Tibial nerve (tissue), 3 donors: ENCODE measurements at regions not wholly inside any gene's neighbourhood (a gene's known extent, or its start where the extent isn't known, plus 50 kb on each side); places are given as distances from the start of the nearest gene placed in this dataset.

Experiments
- POLR2A ChIP-seq, 2 donors: fragments of 450-650 bp; IDR thresholded peaks; one replicate each; pipeline ENCODE4 v1.6.1; 2017; ENCODE audit warnings: antibody characterized with exemption in 2 of 2, mild to moderate bottlenecking in 2 of 2, moderate library complexity in 2 of 2
- TF ChIP-seq, protein P1 (sequence below), 5 experiments: fragments of 200-600 bp in 3 of 5; fragments of 450-650 bp in 2 of 5; sonication (generic) in 3 of 5; IDR thresholded peaks; one replicate each; pipeline ENCODE4 v1.5.1; 2016 to 2019; ENCODE audit warnings: antibody characterized with exemption in 5 of 5, mild to moderate bottlenecking in 3 of 5, moderate library complexity in 2 of 5

DNA sequence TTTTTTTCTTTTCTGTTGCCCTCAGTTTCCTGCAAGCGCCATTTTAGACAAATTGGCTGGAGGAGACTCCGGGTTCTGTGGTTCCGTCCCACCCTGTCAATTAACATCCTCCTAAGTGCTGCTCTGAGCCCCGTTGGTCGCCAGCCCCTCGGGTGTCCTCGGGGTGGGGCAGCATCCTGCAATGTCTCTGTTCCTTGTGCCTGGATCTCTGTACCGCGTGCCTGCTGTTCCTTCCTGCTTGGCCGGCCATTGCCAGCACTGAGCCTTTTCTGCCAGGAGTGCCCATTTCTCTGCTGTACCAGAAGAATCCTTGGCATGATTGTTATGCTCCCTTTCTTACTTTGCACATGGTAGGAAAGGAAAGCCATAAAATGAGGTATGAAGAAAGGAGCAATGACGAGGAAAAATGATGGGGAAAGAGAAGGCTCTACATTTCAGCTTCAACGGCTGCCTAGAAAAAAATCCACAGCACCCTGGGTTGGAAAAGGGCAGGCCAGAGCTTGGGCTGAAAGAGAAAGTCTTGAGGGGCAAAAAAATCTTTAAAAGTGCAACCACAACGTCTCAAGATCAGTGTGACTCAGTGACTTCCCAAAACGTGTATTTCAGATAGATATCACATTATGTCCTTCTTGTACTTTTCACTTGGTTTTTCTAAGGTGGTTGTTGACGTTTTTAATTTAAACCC, 256.7 kb downstream of the CLIC5 start:
- TF ChIP-seq, protein P1, sequence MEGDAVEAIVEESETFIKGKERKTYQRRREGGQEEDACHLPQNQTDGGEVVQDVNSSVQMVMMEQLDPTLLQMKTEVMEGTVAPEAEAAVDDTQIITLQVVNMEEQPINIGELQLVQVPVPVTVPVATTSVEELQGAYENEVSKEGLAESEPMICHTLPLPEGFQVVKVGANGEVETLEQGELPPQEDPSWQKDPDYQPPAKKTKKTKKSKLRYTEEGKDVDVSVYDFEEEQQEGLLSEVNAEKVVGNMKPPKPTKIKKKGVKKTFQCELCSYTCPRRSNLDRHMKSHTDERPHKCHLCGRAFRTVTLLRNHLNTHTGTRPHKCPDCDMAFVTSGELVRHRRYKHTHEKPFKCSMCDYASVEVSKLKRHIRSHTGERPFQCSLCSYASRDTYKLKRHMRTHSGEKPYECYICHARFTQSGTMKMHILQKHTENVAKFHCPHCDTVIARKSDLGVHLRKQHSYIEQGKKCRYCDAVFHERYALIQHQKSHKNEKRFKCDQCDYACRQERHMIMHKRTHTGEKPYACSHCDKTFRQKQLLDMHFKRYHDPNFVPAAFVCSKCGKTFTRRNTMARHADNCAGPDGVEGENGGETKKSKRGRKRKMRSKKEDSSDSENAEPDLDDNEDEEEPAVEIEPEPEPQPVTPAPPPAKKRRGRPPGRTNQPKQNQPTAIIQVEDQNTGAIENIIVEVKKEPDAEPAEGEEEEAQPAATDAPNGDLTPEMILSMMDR (IDR thresholded peaks at IDR 0.05), result no peak
- no peak for TF ChIP-seq POLR2A (IDR thresholded peaks at IDR 0.05)
